ENCODE measurements at regions not wholly inside any gene's neighbourhood (a gene's known extent, or its start where the extent isn't known, plus 50 kb on each side); places are given as distances from the start of the nearest gene placed in this dataset.

DNA sequence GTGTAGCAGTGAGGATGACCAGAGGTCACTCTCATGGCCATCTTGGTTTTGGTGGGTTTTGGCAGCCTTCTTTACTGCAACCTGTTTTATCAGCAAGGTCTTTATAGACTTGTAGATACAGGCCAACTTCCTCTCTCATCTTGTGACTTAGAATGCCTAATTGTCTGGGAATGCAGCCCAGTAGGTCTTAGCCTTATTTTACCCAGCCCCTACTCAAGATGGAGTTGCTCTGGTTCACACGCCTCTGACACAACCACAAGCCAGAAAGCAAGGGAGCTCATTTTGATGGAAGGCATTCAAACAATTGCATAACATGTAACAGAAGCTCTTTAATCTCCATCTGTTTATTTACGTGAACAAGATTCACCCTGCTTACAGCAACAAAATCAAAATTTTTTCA lies 492.0 kb upstream of the SULF2 start:
- H3K4me3 ChIP-seq: no peak overlapping the region
- intact Hi-C loops (cut with micrococcal nuclease; ENCODE audit: unreplicated experiment): no loop called here
- H3K27ac ChIP-seq: no peak overlapping the region
- no TSS peak for BruUV-seq (replicated peaks)
- peaks cover 18% of the 10 kb centered on the region for H3K4me1 ChIP-seq (replicated peaks; ENCODE audit: insufficient read depth)
- H3K27me3 ChIP-seq (ENCODE audit: insufficient read depth, low read depth): no peaks in the 10 kb centered on the region
- H2AFZ ChIP-seq: no peak overlapping the region
- no peaks in the 10 kb centered on the region for H4K20me1 ChIP-seq (ENCODE audit: insufficient read depth)
- DNase-seq: no peak
- no peaks in the 10 kb centered on the region for H3K36me3 ChIP-seq (ENCODE audit: low read depth)
- CTCF ChIA-PET: no interaction called here
- H3K79me2 ChIP-seq (ENCODE audit: low read depth): no peaks in the 10 kb centered on the region
- H3K4me2 ChIP-seq: no peak overlapping the region
- POLR2A ChIA-PET (ENCODE audit: unreplicated experiment): interaction anchor here (0.7 kb wide), 1 partner anchor 403 kb away, joined by 3 read pairs; no protein-coding TSS in a partner anchor
- H3K9me2 ChIP-seq (ENCODE audit: insufficient read depth): no peaks in the 10 kb centered on the region
- peaks cover 9% of the 10 kb centered on the region for H3F3A ChIP-seq (ENCODE audit: insufficient read depth, low read depth)
- no peaks in the 10 kb centered on the region for H3K9me3 ChIP-seq (ENCODE audit: insufficient read depth, low read depth)
- TF ChIP-seq CTCF (conservative IDR thresholded peaks at IDR 0.05): no peak
- no peak for TF ChIP-seq EZH2 (IDR thresholded peaks at IDR 0.05; ENCODE audit: low read depth)

DNA sequence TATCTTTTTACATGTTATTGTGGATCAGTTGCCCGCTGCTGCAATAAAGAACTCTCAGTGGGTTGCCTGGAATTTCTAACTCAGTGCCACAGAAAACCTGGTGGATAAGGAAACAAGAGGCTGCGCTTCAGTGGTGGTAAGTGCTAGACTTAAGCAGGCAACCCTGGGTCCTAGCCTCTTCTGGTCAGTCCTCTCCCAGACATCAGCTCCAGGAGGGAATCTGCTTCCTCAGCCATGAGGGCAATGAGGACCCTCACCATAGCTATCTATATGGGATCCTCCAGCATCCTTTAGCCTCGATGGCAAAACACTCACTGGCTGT lies 490.7 kb upstream of the SULF2 start:
- no peaks in the 10 kb centered on the region for H3K9me3 ChIP-seq (ENCODE audit: insufficient read depth, low read depth)
- no peak overlapping the region for H3K4me2 ChIP-seq
- H3K4me1 ChIP-seq (replicated peaks; ENCODE audit: insufficient read depth): peaks cover 14% of the 10 kb centered on the region
- TF ChIP-seq CTCF (conservative IDR thresholded peaks at IDR 0.05) (no peak), EZH2 (IDR thresholded peaks at IDR 0.05; ENCODE audit: low read depth) (no peak)
- no peak overlapping the region for H3K4me3 ChIP-seq
- ChIA-PET CTCF (no interaction called here), POLR2A (ENCODE audit: unreplicated experiment) (no interaction called here)
- BruUV-seq (replicated peaks): no TSS peak
- DNase-seq: no peak
- H3K9me2 ChIP-seq (ENCODE audit: insufficient read depth): no peaks in the 10 kb centered on the region
- H3F3A ChIP-seq (ENCODE audit: insufficient read depth, low read depth): peaks cover 9% of the 10 kb centered on the region
- H3K27me3 ChIP-seq (ENCODE audit: insufficient read depth, low read depth): no peaks in the 10 kb centered on the region
- no peaks in the 10 kb centered on the region for H4K20me1 ChIP-seq (ENCODE audit: insufficient read depth)
- no peak overlapping the region for H3K27ac ChIP-seq
- no peaks in the 10 kb centered on the region for H3K36me3 ChIP-seq (ENCODE audit: low read depth)
- intact Hi-C loops (cut with micrococcal nuclease; ENCODE audit: unreplicated experiment): no loop called here
- no peaks in the 10 kb centered on the region for H3K79me2 ChIP-seq (ENCODE audit: low read depth)
- H2AFZ ChIP-seq: no peak overlapping the region

GRCh38 chr20:48275286-48276020 lies 490.2 kb upstream of the SULF2 start:
- intact Hi-C loops (cut with micrococcal nuclease; ENCODE audit: unreplicated experiment): no loop called here
- Histone ChIP-seq H3K27me3 (ENCODE audit: insufficient read depth, low read depth) (no peaks in the 10 kb centered on the region), H3K9me2 (ENCODE audit: insufficient read depth) (no peaks in the 10 kb centered on the region), H3K4me3 (no peak overlapping the region), H3K79me2 (ENCODE audit: low read depth) (no peaks in the 10 kb centered on the region), H3K4me1 (replicated peaks; ENCODE audit: insufficient read depth) (peaks cover 14% of the 10 kb centered on the region), H3K36me3 (ENCODE audit: low read depth) (no peaks in the 10 kb centered on the region), H3F3A (ENCODE audit: insufficient read depth, low read depth) (peaks cover 9% of the 10 kb centered on the region), H4K20me1 (ENCODE audit: insufficient read depth) (no peaks in the 10 kb centered on the region), H3K27ac (no peak overlapping the region), H2AFZ (no peak overlapping the region), H3K9me3 (ENCODE audit: insufficient read depth, low read depth) (no peaks in the 10 kb centered on the region), H3K4me2 (no peak overlapping the region)
- CTCF ChIA-PET: no interaction called here
- TF ChIP-seq EZH2 (IDR thresholded peaks at IDR 0.05; ENCODE audit: low read depth) (no peak), CTCF (conservative IDR thresholded peaks at IDR 0.05) (no peak)
- no peak for DNase-seq
- POLR2A ChIA-PET (ENCODE audit: unreplicated experiment): interaction anchor here (0.7 kb wide), 1 partner anchor 8 kb away, joined by 4 read pairs; no protein-coding TSS in a partner anchor
- BruUV-seq (replicated peaks): no TSS peak
